ENCODE measurements at regions not wholly inside any gene's neighbourhood (a gene's known extent, or its start where the extent isn't known, plus 50 kb on each side); places are given as distances from the start of the nearest gene placed in this dataset.

- H2BK15ac ChIP-seq (ENCODE audit: low read length): no peak overlapping the region
- H2BK20ac ChIP-seq (ENCODE audit: low read length): no peak overlapping the region
- H3K4me1 ChIP-seq (replicated peaks in 1 of 4; ENCODE audit: control insufficient read depth in 3 of 4, insufficient read depth in 4 of 4, low read length in 3 of 4): no peaks in the 10 kb centered on the region
- H3K4me3 ChIP-seq (ENCODE audit: extremely low read depth in 1 of 4, insufficient read depth in 2 of 4, low read depth in 3 of 4, low read length in 4 of 4): no peak overlapping the region
- H3K56ac ChIP-seq (replicated peaks; ENCODE audit: insufficient read length, low read depth, low read length): no peak overlapping the region
- FAIRE-seq (no peak), DNase-seq (ENCODE audit: low read depth in 1 of 2, low spot score in 2 of 2) (no peak)
- no peak overlapping the region for H2BK12ac ChIP-seq (ENCODE audit: low read depth, low read length)
- H2BK120ac ChIP-seq (replicated peaks; ENCODE audit: low read depth, low read length): no peak overlapping the region
- H3K4me2 ChIP-seq (ENCODE audit: insufficient read depth in 1 of 2, low read depth in 2 of 2, low read length in 2 of 2): no peak overlapping the region
- H4K8ac ChIP-seq (ENCODE audit: extremely low read depth, insufficient read depth, low read length): no peak overlapping the region
- no peak overlapping the region for H2AK5ac ChIP-seq (ENCODE audit: low read depth, low read length)
- H3K27ac ChIP-seq (ENCODE audit: low read depth, low read length): no peak overlapping the region
- H3K9ac ChIP-seq (replicated peaks in 1 of 4; ENCODE audit: extremely low read depth in 1 of 4, low read depth in 3 of 4, low read length in 3 of 4): no peak overlapping the region
- no peak overlapping the region for H3K18ac ChIP-seq (ENCODE audit: extremely low read depth, low read length)
- H3K79me2 ChIP-seq (ENCODE audit: control insufficient read depth in 1 of 2, insufficient read depth in 2 of 2, low read length in 2 of 2): no peaks in the 10 kb centered on the region
- H2AFZ ChIP-seq (ENCODE audit: low read length): no peak overlapping the region
- H4K91ac ChIP-seq (replicated peaks; ENCODE audit: insufficient read length, low read length): no peak overlapping the region
- H3K27me3 ChIP-seq (replicated peaks in 1 of 4; ENCODE audit: control insufficient read depth in 3 of 4, extremely low read depth in 1 of 4, insufficient read depth in 3 of 4, low read length in 3 of 4): no peaks in the 10 kb centered on the region
- H2BK5ac ChIP-seq (ENCODE audit: low read depth, low read length): no peak overlapping the region
- no peak overlapping the region for H4K5ac ChIP-seq (ENCODE audit: insufficient read length, low read depth, low read length)
- no peaks in the 10 kb centered on the region for H3K23me2 ChIP-seq (ENCODE audit: low read depth, low read length)
- no peak overlapping the region for H3K23ac ChIP-seq (ENCODE audit: insufficient read length)
- TF ChIP-seq TEAD4 (IDR thresholded peaks at IDR 0.05; ENCODE audit: low read depth, low read length): no peak
- TF ChIP-seq POLR2AphosphoS5 (IDR thresholded peaks at IDR 0.05; ENCODE audit: low read depth, low read length): no peak
- H3K9me3 ChIP-seq (ENCODE audit: insufficient read depth in 2 of 2, low read depth in 1 of 2, low read length in 1 of 2): no peaks in the 10 kb centered on the region
- no peak overlapping the region for H3K14ac ChIP-seq (ENCODE audit: insufficient read length)
- no peaks in the 10 kb centered on the region for H3K36me3 ChIP-seq (ENCODE audit: control insufficient read depth in 2 of 4, insufficient read depth in 4 of 4, low read length in 3 of 4)
- POLR2A ChIA-PET (ENCODE audit: partially characterized antibody): no interaction called here
- CTCF ChIA-PET (ENCODE audit: partially characterized antibody): no interaction called here
- H4K20me1 ChIP-seq (replicated peaks in 1 of 2; ENCODE audit: control insufficient read depth in 1 of 2, insufficient read depth in 2 of 2, low read length in 2 of 2): no peaks in the 10 kb centered on the region
- no peaks in the 10 kb centered on the region for H3K79me1 ChIP-seq (ENCODE audit: low read depth, low read length)
- no peak overlapping the region for H3K4ac ChIP-seq (replicated peaks; ENCODE audit: insufficient read length, low read depth, low read length)
These were observed 70.5 kb upstream of the ALDH1A3 start for GRCh38 chr15:100809151-100809550.

Data from H1 (cell line).